ENCODE measurements at regions not wholly inside any gene's neighbourhood (a gene's known extent, or its start where the extent isn't known, plus 50 kb on each side); places are given as distances from the start of the nearest gene placed in this dataset.

GRCh38 chr2:120486946-120487345 lies 141.0 kb downstream of the INHBB start:
- no peak for TF ChIP-seq CTCF (conservative IDR thresholded peaks at IDR 0.05 in 1 of 2, IDR thresholded peaks at IDR 0.05 in 1 of 2; ENCODE audit: low read depth in 1 of 2, low read length in 2 of 2)
- TF ChIP-seq EZH2 (IDR thresholded peaks at IDR 0.05; ENCODE audit: low read length, missing control alignments), result no peak
